Fibroblast of lung (primary cell): ENCODE measurements at regions not wholly inside any gene's neighbourhood (a gene's known extent, or its start where the extent isn't known, plus 50 kb on each side); places are given as distances from the start of the nearest gene placed in this dataset.

Experiments used
- CTCF ChIP-seq, 2 donors: IDR thresholded peaks in 1 of 2; conservative IDR thresholded peaks in 1 of 2; 1 replicate in 1 of 2; 2 replicates in 1 of 2; pipeline ENCODE4 v1.5.1; 2011 to 2012; ENCODE audit warnings: low read length in 2 of 2, control low read depth in 1 of 2, inconsistent platforms in 1 of 2, low read depth in 1 of 2, mild to moderate bottlenecking in 1 of 2
- EZH2 ChIP-seq: IDR thresholded peaks from 2 replicates; pipeline ENCODE4 v1.5.1; 2012; ENCODE audit warnings: low read length, control low read depth, mild to moderate bottlenecking; ENCODE audit errors: missing control alignments

GRCh38 chr7:115694424-115694823 is 336.1 kb downstream of the TFEC start:
- TF ChIP-seq CTCF (conservative IDR thresholded peaks at IDR 0.05 in 1 of 2, IDR thresholded peaks at IDR 0.05 in 1 of 2; ENCODE audit: low read depth in 1 of 2, low read length in 2 of 2) (no peak), EZH2 (no peak)
